Upper lobe of right lung (tissue), 1 donor: ENCODE measurements at regions not wholly inside any gene's neighbourhood (a gene's known extent, or its start where the extent isn't known, plus 50 kb on each side); places are given as distances from the start of the nearest gene placed in this dataset.

Source experiments
- ATAC-seq: fragments of 200-7000 bp; cut with Tn5 transposase; one replicate; pipeline ENCODE4 v1.9.1; 2020; ENCODE audit warnings: mild to moderate bottlenecking, moderate library complexity
- DNase-seq: peaks from one replicate; pipeline ENCODE4 v3.0.0-alpha.2; 2020
- H3K27ac ChIP-seq: fragments of 200-600 bp; one replicate; pipeline ENCODE4 v1.8.0; 2022
- H3K27me3 ChIP-seq: fragments of 200-600 bp; one replicate; pipeline ENCODE4 v1.8.0; 2022; ENCODE audit warnings: mild to moderate bottlenecking
- H3K36me3 ChIP-seq: fragments of 200-600 bp; one replicate; pipeline ENCODE4 v1.8.0; 2022
- H3K4me1 ChIP-seq: fragments of 200-600 bp; one replicate; pipeline ENCODE4 v1.8.0; 2022
- H3K4me3 ChIP-seq: fragments of 200-600 bp; one replicate; pipeline ENCODE4 v1.8.0; 2022; ENCODE audit warnings: mild to moderate bottlenecking
- H3K9me3 ChIP-seq: fragments of 200-600 bp; one replicate; pipeline ENCODE4 v1.8.0; 2022
- CTCF ChIP-seq: fragments of 200-600 bp; IDR thresholded peaks from one replicate; pipeline ENCODE4 v1.8.0; 2022; ENCODE audit warnings: antibody characterized with exemption
- intact Hi-C: fragments of 100-400 bp; cut with DNase I; formaldehyde crosslinking; loops from one replicate; pipeline ENCODE4 v1.11.0; 2022
- donor health status: DM: no; HTN: yes; CAD: no; lungs with severe emphysema.

GRCh38 chr10:124886610-124887009 lies 55.3 kb upstream of the ZRANB1 start:
- no peak overlapping the region for H3K4me3 ChIP-seq
- no peaks in the 10 kb centered on the region for H3K27me3 ChIP-seq
- no peak overlapping the region for H3K27ac ChIP-seq
- H3K4me1 ChIP-seq = no peaks in the 10 kb centered on the region
- peak; percentile 13 for DNase-seq
- intact Hi-C loops = no loop called here
- TF ChIP-seq CTCF = no peak
- H3K9me3 ChIP-seq = no peaks in the 10 kb centered on the region
- ATAC-seq = no peak
- no peaks in the 10 kb centered on the region for H3K36me3 ChIP-seq

- DNase-seq (peak; percentile 7), ATAC-seq (no peak)
- TF ChIP-seq CTCF = no peak
- Histone ChIP-seq H3K27ac (no peak overlapping the region), H3K27me3 (no peaks in the 10 kb centered on the region), H3K36me3 (no peaks in the 10 kb centered on the region), H3K9me3 (no peaks in the 10 kb centered on the region), H3K4me1 (no peaks in the 10 kb centered on the region), H3K4me3 (no peak overlapping the region)
- intact Hi-C loops = no loop called here
Measured at GRCh38 chr10:124888262-124888661, 53.7 kb upstream of the ZRANB1 start.

- peak; percentile 13 for DNase-seq
- Histone ChIP-seq H3K27ac (no peak overlapping the region), H3K36me3 (no peaks in the 10 kb centered on the region), H3K4me3 (no peak overlapping the region), H3K9me3 (no peaks in the 10 kb centered on the region), H3K27me3 (peaks cover 3% of the 10 kb centered on the region), H3K4me1 (no peaks in the 10 kb centered on the region)
- TF ChIP-seq CTCF = no peak
- ATAC-seq = no peak
- intact Hi-C loops = no loop called here
Measured at GRCh38 chr10:124892031-124892430, 49.9 kb upstream of the ZRANB1 start.
